T47D (cell line): ENCODE measurements at regions not wholly inside any gene's neighbourhood (a gene's known extent, or its start where the extent isn't known, plus 50 kb on each side); places are given as distances from the start of the nearest gene placed in this dataset.

Source experiments
- DNase-seq, 2 experiments: peaks; one replicate each; pipeline versions ENCODE4 v3.0.0 to v3.0.0-alpha.2; 2011 to 2012; ENCODE audit warnings: low read depth in 1 of 2, low spot score in 1 of 2
- JUND ChIP-seq: IDR thresholded peaks from 2 replicates; pipeline ENCODE4 v1.6.1; 2012; ENCODE audit warnings: low read depth
- in situ Hi-C: cut with HindIII; loops from 2 replicates; pipeline ENCODE4 v1.10.0; 2016; ENCODE audit warnings: low sequenced_read_pairs, low pct_unique_long_range_greater_than_20kb

DNA sequence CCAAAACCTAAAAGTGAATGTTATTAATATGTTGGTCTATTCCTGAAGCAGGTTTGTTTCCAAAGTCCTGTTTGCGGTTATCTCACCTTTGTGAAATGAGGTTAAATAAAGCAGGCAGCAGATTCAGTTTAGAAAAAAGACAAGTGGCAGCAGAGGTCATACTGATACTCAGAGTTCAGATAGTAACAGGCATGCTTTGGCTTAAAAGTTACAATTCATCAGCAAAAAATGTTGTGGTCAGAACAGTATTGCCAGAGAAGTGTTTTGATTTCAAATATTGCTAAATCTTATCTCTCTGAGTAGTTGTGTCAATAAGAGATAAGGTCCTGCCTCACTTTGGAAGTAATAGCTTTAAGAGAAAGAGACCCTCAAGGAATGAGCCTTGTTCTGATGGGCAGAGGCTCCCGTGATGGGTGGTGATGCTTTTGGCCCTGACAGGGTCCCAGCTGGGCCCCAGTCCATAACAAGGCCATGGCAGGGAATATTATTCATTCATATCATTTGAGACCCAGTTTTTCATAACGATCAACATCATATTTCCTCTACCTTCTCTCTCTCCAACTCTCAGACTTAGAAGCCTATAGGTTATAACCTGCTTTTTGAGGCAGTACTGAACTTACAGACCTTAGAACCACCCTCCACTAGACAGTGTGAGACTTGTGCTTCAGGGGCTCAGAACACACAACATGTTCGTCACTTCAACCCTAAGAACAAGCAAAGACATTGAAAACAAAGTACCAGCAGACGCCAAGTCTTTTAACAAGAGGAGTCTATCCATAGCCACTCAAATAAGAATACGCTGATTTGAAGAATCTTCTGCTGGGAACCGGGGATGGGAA is 58.5 kb upstream of the AHR start:
- in situ Hi-C loops = no loop called here
- DNase-seq = no peak
- no peak for TF ChIP-seq JUND

GRCh38 chr7:17242504-17242903 is 55.9 kb upstream of the AHR start:
- no peak for DNase-seq
- TF ChIP-seq JUND = no peak
- in situ Hi-C loops = no loop called here

DNA sequence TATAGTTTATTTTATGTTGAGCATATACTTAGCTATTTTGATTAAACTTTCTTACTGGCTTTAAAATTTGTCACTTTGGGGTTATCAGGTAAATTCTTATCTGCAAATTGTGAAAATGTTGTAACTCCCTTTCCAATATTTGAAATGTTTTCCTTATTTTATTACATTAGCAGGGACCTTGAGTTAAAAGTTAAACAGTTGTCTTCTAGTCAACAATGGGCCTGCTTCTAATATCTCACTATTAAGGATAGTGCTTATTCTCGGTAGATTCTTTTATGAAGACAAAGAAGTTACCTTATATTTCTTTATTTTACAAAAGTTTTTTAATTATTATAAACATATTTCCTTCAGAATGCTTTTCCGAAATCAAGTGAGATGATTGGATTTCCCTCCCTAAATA is 53.7 kb upstream of the AHR start:
- DNase-seq = no peak
- TF ChIP-seq JUND = no peak
- in situ Hi-C loops = no loop called here

DNA sequence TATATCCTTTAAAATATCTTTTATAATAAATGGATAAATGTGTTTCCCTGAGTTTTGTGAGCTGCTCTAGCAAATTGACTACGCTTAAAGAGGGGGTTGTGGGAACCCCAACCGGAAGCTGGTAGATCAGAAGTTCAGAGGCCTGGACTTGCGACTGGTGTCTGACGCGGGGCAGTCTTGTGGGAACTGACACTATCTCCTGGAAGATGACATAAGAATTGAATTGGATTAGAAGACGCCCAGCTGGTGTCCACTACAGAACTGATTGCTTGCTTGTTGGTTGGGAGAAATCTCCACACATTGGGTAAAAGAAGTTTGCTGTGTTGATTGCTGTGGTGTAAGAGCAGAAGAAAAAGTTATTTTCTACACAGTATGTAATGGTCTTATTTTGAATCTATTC is 51.1 kb upstream of the AHR start:
- DNase-seq = no peak
- in situ Hi-C loops = no loop called here
- no peak for TF ChIP-seq JUND

DNA sequence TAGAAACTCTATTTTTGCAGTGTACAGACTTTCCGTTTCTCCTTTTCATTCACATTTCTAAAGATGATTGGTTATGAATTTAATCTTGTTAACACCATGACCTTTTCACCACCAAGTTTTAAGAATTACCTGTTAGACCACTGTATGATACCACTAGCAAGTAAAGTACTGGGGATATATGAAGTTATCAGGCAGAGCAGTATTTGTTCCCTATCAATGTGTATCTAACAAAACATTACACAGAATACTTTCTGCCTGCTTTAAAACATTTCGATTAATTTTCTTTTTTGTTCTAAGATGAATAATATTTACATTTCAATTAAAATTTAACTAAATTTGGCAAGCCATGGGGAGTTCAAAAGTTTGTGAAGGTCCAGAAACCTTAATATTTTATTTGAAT is 49.9 kb upstream of the AHR start:
- in situ Hi-C loops = no loop called here
- TF ChIP-seq JUND = no peak
- no peak for DNase-seq
